ENCODE measurements at regions not wholly inside any gene's neighbourhood (a gene's known extent, or its start where the extent isn't known, plus 50 kb on each side); places are given as distances from the start of the nearest gene placed in this dataset.

DNA sequence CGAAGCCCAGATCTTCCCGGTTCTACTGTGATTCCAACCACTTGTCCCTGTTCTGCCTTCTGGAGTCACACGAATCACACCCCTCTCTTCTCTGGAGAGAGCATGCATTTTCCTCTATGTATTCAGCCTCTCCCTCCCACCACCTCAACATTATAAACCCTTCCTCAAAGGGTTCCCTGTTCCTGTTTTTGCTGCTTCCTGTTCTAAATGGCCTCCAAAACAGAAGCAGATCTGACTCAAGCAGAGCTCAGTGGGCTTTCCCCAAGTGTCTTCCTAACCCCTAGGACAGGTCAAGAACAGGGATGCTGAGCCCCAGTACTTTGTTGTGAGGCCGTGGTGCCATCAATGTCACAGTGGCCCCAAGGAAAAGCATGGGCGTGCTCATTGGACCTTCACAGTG lies 75.7 kb upstream of the ARNT2 start:
- TF ChIP-seq SP1 (IDR thresholded peaks at IDR 0.05) (no peak), ZNF384 (IDR thresholded peaks at IDR 0.05) (no peak), HDGF (IDR thresholded peaks at IDR 0.05; ENCODE audit: borderline replicate concordance) (no peak), FOXK2 (IDR thresholded peaks at IDR 0.05) (no peak), ARNT (IDR thresholded peaks at IDR 0.05) (no peak), SUZ12 (IDR thresholded peaks at IDR 0.05) (no peak), FOXA1 (IDR thresholded peaks at IDR 0.05) (no peak), CTBP1 (IDR thresholded peaks at IDR 0.05; ENCODE audit: borderline replicate concordance) (no peak), FOXM1 (IDR thresholded peaks at IDR 0.05; ENCODE audit: borderline replicate concordance) (no peak), TARDBP (IDR thresholded peaks at IDR 0.05) (no peak), L3MBTL2 (conservative IDR thresholded peaks at IDR 0.05) (no peak), BHLHE40 (IDR thresholded peaks at IDR 0.05; ENCODE audit: borderline replicate concordance) (no peak)
- TF ChIP-seq, protein P1, sequence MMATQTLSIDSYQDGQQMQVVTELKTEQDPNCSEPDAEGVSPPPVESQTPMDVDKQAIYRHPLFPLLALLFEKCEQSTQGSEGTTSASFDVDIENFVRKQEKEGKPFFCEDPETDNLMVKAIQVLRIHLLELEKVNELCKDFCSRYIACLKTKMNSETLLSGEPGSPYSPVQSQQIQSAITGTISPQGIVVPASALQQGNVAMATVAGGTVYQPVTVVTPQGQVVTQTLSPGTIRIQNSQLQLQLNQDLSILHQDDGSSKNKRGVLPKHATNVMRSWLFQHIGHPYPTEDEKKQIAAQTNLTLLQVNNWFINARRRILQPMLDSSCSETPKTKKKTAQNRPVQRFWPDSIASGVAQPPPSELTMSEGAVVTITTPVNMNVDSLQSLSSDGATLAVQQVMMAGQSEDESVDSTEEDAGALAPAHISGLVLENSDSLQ (IDR thresholded peaks at IDR 0.05) = no peak
